ENCODE measurements at regions not wholly inside any gene's neighbourhood (a gene's known extent, or its start where the extent isn't known, plus 50 kb on each side); places are given as distances from the start of the nearest gene placed in this dataset.

GRCh38 chr17:70394473-70395232 lies 225.3 kb downstream of the KCNJ2 start:
- TF ChIP-seq CTCF (IDR thresholded peaks at IDR 0.05) = no peak
- no peak for TF ChIP-seq POLR2A (IDR thresholded peaks at IDR 0.05)

Measured in Peyer's patch (tissue), 4 donors.